Neuronal stem cell (in vitro differentiated cells): ENCODE measurements at regions not wholly inside any gene's neighbourhood (a gene's known extent, or its start where the extent isn't known, plus 50 kb on each side); places are given as distances from the start of the nearest gene placed in this dataset.

Experiments used
- DNase-seq: peaks from one replicate; pipeline ENCODE4 v3.0.0-alpha.2; 2013; ENCODE audit warnings: low spot score
- H2AFZ ChIP-seq: one replicate; pipeline ENCODE4 v1.6.1; 2013; ENCODE audit warnings: mild to moderate bottlenecking, low read length, inconsistent platforms
- H2AK5ac ChIP-seq: 2 replicates; pipeline ENCODE4 v1.6.1; 2013; ENCODE audit warnings: low read depth, mild to moderate bottlenecking, inconsistent platforms, low read length, moderate library complexity, mixed read lengths
- H2BK120ac ChIP-seq: 2 replicates; pipeline ENCODE4 v1.6.1; 2013; ENCODE audit warnings: low read depth, mild to moderate bottlenecking, inconsistent platforms, low read length, moderate library complexity, mixed read lengths
- H2BK12ac ChIP-seq: one replicate; pipeline ENCODE4 v1.6.1; 2013; ENCODE audit warnings: low read length, inconsistent platforms
- H2BK15ac ChIP-seq: 2 replicates; pipeline ENCODE4 v1.6.1; 2013; ENCODE audit warnings: mild to moderate bottlenecking, low read length, inconsistent platforms, mixed read lengths
- H2BK5ac ChIP-seq: one replicate; pipeline ENCODE4 v1.6.1; 2013; ENCODE audit warnings: inconsistent platforms, mild to moderate bottlenecking, low read length, moderate library complexity
- H3K14ac ChIP-seq: one replicate; pipeline ENCODE4 v1.6.1; 2013; ENCODE audit warnings: low read length, inconsistent platforms
- H3K18ac ChIP-seq: 2 replicates; pipeline ENCODE4 v1.6.1; 2013; ENCODE audit warnings: low read length, inconsistent platforms
- H3K23ac ChIP-seq: 2 replicates; pipeline ENCODE4 v1.6.1; 2013; ENCODE audit warnings: low read depth, mild to moderate bottlenecking, mixed read lengths, low read length, inconsistent platforms; ENCODE audit not compliant: poor library complexity
- H3K27ac ChIP-seq: replicated peaks from 3 replicates; pipeline ENCODE4 v1.5.1; 2013; ENCODE audit warnings: low read length, inconsistent platforms
- H3K27me3 ChIP-seq, 3 experiments: 2 replicates each; pipeline ENCODE4 v1.6.1; 2013; ENCODE audit warnings: low read length in 3 of 3, mild to moderate bottlenecking in 2 of 3, inconsistent platforms in 1 of 3, low read depth in 1 of 3, mixed read lengths in 1 of 3, moderate library complexity in 1 of 3; ENCODE audit not compliant: control insufficient read depth in 3 of 3, insufficient read depth in 3 of 3
- H3K36me3 ChIP-seq, 2 donors: replicated peaks in 1 of 2; 2 replicates each; pipeline ENCODE4 v1.6.1; 2013; ENCODE audit warnings: low read length in 2 of 2; ENCODE audit not compliant: control insufficient read depth in 2 of 2, insufficient read depth in 2 of 2
- H3K4ac ChIP-seq: 2 replicates; pipeline ENCODE4 v1.6.1; 2013; ENCODE audit warnings: inconsistent platforms, mild to moderate bottlenecking, low read length, moderate library complexity
- H3K4me1 ChIP-seq, 2 donors: 1 replicate in 1 of 2; 2 replicates in 1 of 2; pipeline ENCODE4 v1.6.1; 2013; ENCODE audit warnings: low read length in 2 of 2, low read depth in 1 of 2; ENCODE audit not compliant: control insufficient read depth in 2 of 2, insufficient read depth in 1 of 2
- H3K4me2 ChIP-seq: one replicate; pipeline ENCODE4 v1.6.1; 2013; ENCODE audit warnings: mild to moderate bottlenecking, low read length, inconsistent platforms; ENCODE audit not compliant: insufficient read depth, poor library complexity, severe bottlenecking
- H3K4me3 ChIP-seq, 2 donors: 2 replicates each; pipeline ENCODE4 v1.5.1; 2013; ENCODE audit warnings: low read length in 2 of 2, mild to moderate bottlenecking in 2 of 2, inconsistent platforms in 1 of 2, moderate library complexity in 1 of 2
- H3K79me1 ChIP-seq: one replicate; pipeline ENCODE4 v1.6.1; 2013; ENCODE audit warnings: low read depth, mild to moderate bottlenecking, inconsistent platforms, low read length, moderate library complexity
- H3K9ac ChIP-seq: one replicate; pipeline ENCODE4 v1.6.1; 2013; ENCODE audit warnings: mild to moderate bottlenecking, low read depth, low read length, inconsistent platforms; ENCODE audit not compliant: poor library complexity
- H3K9me3 ChIP-seq, 2 donors: replicated peaks in 1 of 2; 2 replicates each; pipeline versions ENCODE3 to v1.6.1; 2013; ENCODE audit warnings: low read length in 2 of 2, mild to moderate bottlenecking in 2 of 2, inconsistent platforms in 1 of 2, low read depth in 1 of 2, mixed read lengths in 1 of 2, moderate library complexity in 1 of 2; ENCODE audit not compliant: control insufficient read depth in 2 of 2, insufficient read depth in 1 of 2
- H4K8ac ChIP-seq: one replicate; pipeline ENCODE4 v1.6.1; 2013; ENCODE audit warnings: low read depth, mild to moderate bottlenecking, inconsistent platforms, low read length, moderate library complexity
- H4K91ac ChIP-seq: one replicate; pipeline ENCODE4 v1.6.1; 2013; ENCODE audit warnings: low read length, low read depth, mild to moderate bottlenecking, inconsistent platforms; ENCODE audit not compliant: poor library complexity
- WGBS, 2 donors: extraction: QIAGEN DNeasy Blood & Tissue Kit; methylation state at CpG; one replicate each; pipeline ENCODE4 v1.1.7; 2013; ENCODE audit warnings: missing lambda C conversion rate in 2 of 2, mixed read lengths in 1 of 2; ENCODE audit not compliant: insufficient read length in 2 of 2, insufficient replicate concordance in 1 of 2; ENCODE audit errors: extremely low coverage in 2 of 2; 5-methylcytosine and 5-hydroxymethylcytosine counted together

DNA sequence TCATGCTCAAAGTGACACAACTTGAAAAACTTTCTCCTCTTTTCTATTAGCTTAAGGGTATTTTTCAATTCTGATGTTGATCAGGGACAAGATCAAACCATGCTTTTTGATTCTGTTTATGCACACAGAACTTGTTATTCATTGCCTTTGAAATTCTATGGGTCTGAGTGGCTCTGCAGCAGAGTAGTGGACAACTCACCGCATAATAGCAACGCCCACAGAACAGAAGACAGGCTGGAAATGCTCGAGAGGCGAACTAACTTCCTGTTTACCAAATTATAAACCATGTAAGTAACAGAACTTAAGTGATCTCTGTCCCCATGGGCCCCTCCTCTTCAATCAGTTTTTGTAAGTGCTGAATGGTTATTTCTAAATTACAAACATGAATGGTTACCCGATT is 131.2 kb downstream of the CBLN2 start:
- no CpG with 5 or more reads among the region's 5 CpGs for WGBS, 2 donors
- H3K4me2 ChIP-seq = no peak overlapping the region

DNA sequence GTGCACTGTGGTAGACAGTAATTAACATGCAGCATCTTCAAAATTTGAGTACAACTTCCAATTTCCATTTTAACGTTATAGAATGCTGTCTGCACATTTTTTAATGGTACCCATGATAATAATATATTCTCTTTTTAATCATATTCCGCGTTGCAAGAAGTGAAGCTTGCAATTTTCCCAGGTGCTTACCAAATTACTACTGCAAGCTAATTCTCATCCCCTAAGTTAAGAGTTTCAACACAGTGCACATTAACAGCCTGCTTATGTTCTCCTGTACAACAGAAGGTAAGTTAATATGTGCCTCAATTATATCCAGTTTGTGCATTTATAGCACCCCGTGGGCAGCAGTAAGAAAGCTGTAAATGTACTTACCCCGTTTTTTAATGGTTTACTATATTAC is 132.9 kb downstream of the CBLN2 start:
- no peaks in the 10 kb centered on the region for H3K36me3 ChIP-seq
- WGBS, 2 donors = no CpG with 5 or more reads among the region's 5 CpGs
- H3K9me3 ChIP-seq = no peaks in the 10 kb centered on the region
- H4K8ac ChIP-seq = no peak overlapping the region
- H2BK5ac ChIP-seq = no peak overlapping the region
- H3K14ac ChIP-seq = no peak overlapping the region
- no peak overlapping the region for H3K9ac ChIP-seq
- H3K18ac ChIP-seq = no peak overlapping the region
- H2BK120ac ChIP-seq = no peak overlapping the region
- H2AFZ ChIP-seq = no peak overlapping the region
- H3K4me1 ChIP-seq = no peaks in the 10 kb centered on the region
- H3K4me3 ChIP-seq = no peak overlapping the region
- no peak overlapping the region for H2AK5ac ChIP-seq
- H3K4ac ChIP-seq = no peak overlapping the region
- no peak overlapping the region for H3K4me2 ChIP-seq
- no peaks in the 10 kb centered on the region for H3K79me1 ChIP-seq
- no peak for DNase-seq
- H2BK12ac ChIP-seq = no peak overlapping the region
- no peak overlapping the region for H3K27ac ChIP-seq
- no peak overlapping the region for H4K91ac ChIP-seq
- H3K23ac ChIP-seq = no peak overlapping the region
- H3K27me3 ChIP-seq = no peaks in the 10 kb centered on the region
- no peak overlapping the region for H2BK15ac ChIP-seq

More for the DNA sequence above, 131.2 kb downstream of the CBLN2 start:
- no peak overlapping the region for H3K4ac ChIP-seq
- H3K36me3 ChIP-seq = no peaks in the 10 kb centered on the region
- H2AFZ ChIP-seq = peak overlapping the region; percentile 78
- no peaks in the 10 kb centered on the region for H3K79me1 ChIP-seq
- H3K27me3 ChIP-seq = no peaks in the 10 kb centered on the region
- no peak overlapping the region for H3K14ac ChIP-seq
- no peak overlapping the region for H2AK5ac ChIP-seq
- H4K91ac ChIP-seq = no peak overlapping the region
- DNase-seq = no peak
- no peaks in the 10 kb centered on the region for H3K4me1 ChIP-seq
- H3K27ac ChIP-seq = no peak overlapping the region
- no peak overlapping the region for H2BK120ac ChIP-seq
- no peak overlapping the region for H2BK5ac ChIP-seq
- H3K9me3 ChIP-seq = no peaks in the 10 kb centered on the region
- no peak overlapping the region for H3K9ac ChIP-seq
- no peak overlapping the region for H3K4me3 ChIP-seq
- H2BK15ac ChIP-seq = no peak overlapping the region
- H4K8ac ChIP-seq = no peak overlapping the region
- H2BK12ac ChIP-seq = no peak overlapping the region
- H3K18ac ChIP-seq = no peak overlapping the region
- no peak overlapping the region for H3K23ac ChIP-seq

DNA sequence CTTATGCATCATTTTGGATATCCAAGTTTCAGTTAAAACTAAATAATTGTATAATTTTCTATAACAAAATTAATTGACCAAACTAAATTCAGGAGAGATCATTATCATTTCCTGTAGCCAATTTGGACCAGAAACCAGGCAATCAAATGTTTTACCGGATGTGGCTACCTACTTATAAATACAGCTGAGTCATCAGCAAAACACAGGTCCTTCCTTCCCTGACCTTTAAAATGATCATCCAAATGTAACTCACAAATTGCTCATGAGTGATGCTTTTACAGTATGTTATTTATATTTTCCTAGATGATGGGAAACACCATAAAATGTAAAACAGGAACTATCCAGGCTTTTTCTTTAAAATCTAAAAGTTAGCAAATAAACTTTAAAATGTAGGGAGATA is 133.7 kb downstream of the CBLN2 start:
- no CpG with 5 or more reads among the region's 1 CpG for WGBS, 2 donors
- no peak overlapping the region for H2BK15ac ChIP-seq
- no peak for DNase-seq
- H3K9me3 ChIP-seq = no peaks in the 10 kb centered on the region
- H3K27me3 ChIP-seq = no peaks in the 10 kb centered on the region
- no peak overlapping the region for H2BK120ac ChIP-seq
- no peak overlapping the region for H4K91ac ChIP-seq
- H3K27ac ChIP-seq = no peak overlapping the region
- no peak overlapping the region for H4K8ac ChIP-seq
- H3K18ac ChIP-seq = no peak overlapping the region
- H3K4me1 ChIP-seq = no peaks in the 10 kb centered on the region
- H2AK5ac ChIP-seq = no peak overlapping the region
- no peak overlapping the region for H2AFZ ChIP-seq
- no peak overlapping the region for H3K4ac ChIP-seq
- H3K36me3 ChIP-seq = no peaks in the 10 kb centered on the region
- H2BK5ac ChIP-seq = no peak overlapping the region
- H3K9ac ChIP-seq = no peak overlapping the region
- H3K4me2 ChIP-seq = no peak overlapping the region
- no peak overlapping the region for H2BK12ac ChIP-seq
- H3K23ac ChIP-seq = no peak overlapping the region
- H3K79me1 ChIP-seq = no peaks in the 10 kb centered on the region
- no peak overlapping the region for H3K4me3 ChIP-seq
- H3K14ac ChIP-seq = no peak overlapping the region

DNA sequence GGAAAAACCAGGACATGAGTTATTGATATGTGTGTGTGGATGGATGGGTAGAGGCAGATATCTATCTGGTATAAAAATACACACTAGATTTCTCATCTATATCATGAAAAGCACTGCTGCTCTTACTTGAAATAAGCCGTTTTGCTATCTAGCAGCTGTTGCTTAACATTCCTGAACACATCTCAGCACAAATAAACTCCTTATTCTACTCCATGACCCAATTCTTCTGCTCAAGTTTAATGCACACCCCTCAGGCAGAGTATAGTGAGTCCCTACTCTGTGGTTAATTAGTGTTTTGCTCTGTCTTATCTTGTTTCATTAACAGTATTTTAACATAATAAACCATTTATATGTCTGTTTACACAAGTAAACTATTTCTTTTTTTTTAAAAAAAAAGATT is 134.2 kb downstream of the CBLN2 start:
- no peaks in the 10 kb centered on the region for H3K4me1 ChIP-seq
- H4K91ac ChIP-seq = no peak overlapping the region
- no peaks in the 10 kb centered on the region for H3K79me1 ChIP-seq
- H3K9ac ChIP-seq = no peak overlapping the region
- no peak overlapping the region for H3K4me2 ChIP-seq
- WGBS, 2 donors = no CpG with 5 or more reads among the region's 1 CpG
- H3K14ac ChIP-seq = no peak overlapping the region
- H2BK120ac ChIP-seq = no peak overlapping the region
- no peak overlapping the region for H3K18ac ChIP-seq
- no peak overlapping the region for H2AFZ ChIP-seq
- no peak overlapping the region for H2AK5ac ChIP-seq
- H3K27ac ChIP-seq = no peak overlapping the region
- no peak overlapping the region for H3K4ac ChIP-seq
- no peaks in the 10 kb centered on the region for H3K9me3 ChIP-seq
- no peak overlapping the region for H2BK15ac ChIP-seq
- no peak overlapping the region for H4K8ac ChIP-seq
- no peak overlapping the region for H2BK12ac ChIP-seq
- H3K23ac ChIP-seq = no peak overlapping the region
- H2BK5ac ChIP-seq = no peak overlapping the region
- no peak overlapping the region for H3K4me3 ChIP-seq
- no peaks in the 10 kb centered on the region for H3K27me3 ChIP-seq
- H3K36me3 ChIP-seq = no peaks in the 10 kb centered on the region
- DNase-seq = no peak
